Stimulated activated naive CD8-positive, alpha-beta T cell treated with anti-CD3 and anti-CD28 coated beads, Interleukin-15, amount 100 ng/mL, for 72 hours (primary cell): ENCODE measurements at regions not wholly inside any gene's neighbourhood (a gene's known extent, or its start where the extent isn't known, plus 50 kb on each side); places are given as distances from the start of the nearest gene placed in this dataset.
"Not testable (repeated sequence)": the region's sequence is repeated elsewhere in the genome, so short reads cannot be mapped to it uniquely, and the experiment has no call there.

ENCODE experiments used
- ATAC-seq: fragments of 150-1000 bp; cut with Tn5 transposase; 2 replicates; pipeline ENCODE4 v1.10.0; 2021; ENCODE audit warnings: mild to moderate bottlenecking, moderate library complexity
- DNase-seq, 2 donors: peaks; one replicate each; pipeline ENCODE4 v3.0.0; 2021 to 2022
- H3K27ac Mint-ChIP-seq, 2 donors: one replicate each; pipeline ENCODE4 v1.8.0; 2022; ENCODE audit warnings: mild to moderate bottlenecking in 2 of 2, mixed read lengths in 2 of 2, moderate library complexity in 2 of 2
- H3K27me3 Mint-ChIP-seq: one replicate; pipeline ENCODE4 v1.8.0; 2022; ENCODE audit warnings: mixed read lengths
- H3K4me1 Mint-ChIP-seq: one replicate; pipeline ENCODE4 v1.8.0; 2022; ENCODE audit warnings: mild to moderate bottlenecking, mixed read lengths
- H3K4me3 Mint-ChIP-seq, 2 donors: one replicate each; pipeline ENCODE4 v1.8.0; 2022; ENCODE audit warnings: mild to moderate bottlenecking in 2 of 2, mixed read lengths in 2 of 2, moderate library complexity in 1 of 2
- H3K9me3 Mint-ChIP-seq, 2 donors: one replicate each; pipeline ENCODE4 v1.8.0; 2022; ENCODE audit warnings: mixed read lengths in 2 of 2

DNA sequence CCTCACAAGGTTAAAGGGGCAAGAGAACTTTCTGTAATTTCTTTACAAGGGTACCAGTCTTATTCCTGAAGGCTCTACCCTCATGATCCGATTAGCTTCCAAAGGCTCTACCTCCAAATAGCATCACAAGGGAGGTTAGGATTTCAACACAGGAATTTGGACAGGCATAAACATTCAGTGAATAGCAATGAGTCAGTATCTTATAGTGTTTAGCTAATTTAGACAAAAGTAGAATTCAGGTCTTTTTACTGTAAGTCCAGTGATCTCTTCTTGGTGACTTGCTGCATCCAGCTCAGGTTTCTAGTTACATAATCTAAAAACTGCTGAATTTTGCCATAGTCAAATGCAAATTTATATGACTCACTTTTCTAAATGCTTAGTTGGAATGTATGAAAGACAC is 1995.6 kb upstream of the RAG2 start:
- H3K4me1 Mint-ChIP-seq: no peaks in the 10 kb centered on the region
- no peak for DNase-seq

DNA sequence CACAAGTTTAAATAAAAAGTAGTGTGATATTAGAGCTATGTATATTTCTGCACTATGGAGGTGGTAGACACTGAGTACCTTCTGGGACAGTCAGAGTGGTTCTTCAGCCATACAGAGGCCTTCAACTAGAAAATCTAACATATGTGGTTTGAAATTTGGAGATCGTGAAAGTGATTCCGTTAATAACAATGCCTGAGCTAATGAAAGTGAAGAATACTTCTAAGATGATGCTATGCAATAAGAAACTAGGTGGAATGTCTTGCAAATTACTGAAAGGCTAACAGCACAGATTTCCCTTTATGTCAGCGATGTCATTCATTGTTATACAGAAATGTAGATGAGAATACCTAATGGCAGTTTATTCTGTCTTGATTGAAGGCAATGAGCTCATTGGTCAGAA is 1984.7 kb upstream of the RAG2 start:
- H3K9me3 Mint-ChIP-seq: peaks cover 5 to 16% of the 10 kb centered on the region in 2 donors
- H3K4me3 Mint-ChIP-seq: no peak overlapping the region
- H3K4me1 Mint-ChIP-seq: no peaks in the 10 kb centered on the region
- no peak overlapping the region for H3K27ac Mint-ChIP-seq
- H3K27me3 Mint-ChIP-seq: no peaks in the 10 kb centered on the region
- DNase-seq (no peak), ATAC-seq (no peak)

More for the DNA sequence above, 1995.6 kb upstream of the RAG2 start:
- H3K4me3 Mint-ChIP-seq: no peak overlapping the region
- H3K27me3 Mint-ChIP-seq: no peaks in the 10 kb centered on the region
- H3K27ac Mint-ChIP-seq: no peak overlapping the region
- no peak for ATAC-seq
- H3K9me3 Mint-ChIP-seq: no peaks in the 10 kb centered on the region

GRCh38 chr11:38582151-38582550 is 1984.1 kb upstream of the RAG2 start:
- no peak for ATAC-seq
- no peak overlapping the region for H3K4me3 Mint-ChIP-seq
- DNase-seq: no peak
- H3K4me1 Mint-ChIP-seq: no peaks in the 10 kb centered on the region
- no peaks in the 10 kb centered on the region for H3K27me3 Mint-ChIP-seq
- no peak overlapping the region for H3K27ac Mint-ChIP-seq
- H3K9me3 Mint-ChIP-seq: peaks cover 5 to 22% of the 10 kb centered on the region in 2 donors

DNA sequence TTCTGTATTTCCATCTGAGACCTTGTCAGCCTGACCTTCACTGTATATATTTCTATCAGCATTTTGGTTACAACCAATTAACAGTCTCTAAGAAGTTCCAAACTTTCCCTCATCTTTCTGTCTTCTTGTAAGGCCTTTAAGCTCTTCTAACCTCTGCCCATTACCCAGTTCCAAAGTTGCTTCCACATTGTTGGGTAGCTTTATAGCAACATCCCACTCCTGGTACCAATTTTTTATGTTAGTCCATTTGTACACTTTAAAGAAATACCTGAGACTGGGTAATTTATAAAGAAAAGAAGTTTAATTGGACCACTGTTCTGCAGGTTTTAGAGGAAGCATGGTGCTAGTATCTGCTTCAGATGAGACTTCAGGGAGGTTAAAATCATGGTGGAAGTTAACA is 1979.7 kb upstream of the RAG2 start:
- Mint-ChIP-seq H3K4me1 (no peaks in the 10 kb centered on the region), H3K4me3 (no peak overlapping the region), H3K9me3 (peaks cover 0 to 21% of the 10 kb centered on the region in 2 donors), H3K27me3 (no peaks in the 10 kb centered on the region), H3K27ac (no peak overlapping the region)
- no peak for DNase-seq
- no peak for ATAC-seq

DNA sequence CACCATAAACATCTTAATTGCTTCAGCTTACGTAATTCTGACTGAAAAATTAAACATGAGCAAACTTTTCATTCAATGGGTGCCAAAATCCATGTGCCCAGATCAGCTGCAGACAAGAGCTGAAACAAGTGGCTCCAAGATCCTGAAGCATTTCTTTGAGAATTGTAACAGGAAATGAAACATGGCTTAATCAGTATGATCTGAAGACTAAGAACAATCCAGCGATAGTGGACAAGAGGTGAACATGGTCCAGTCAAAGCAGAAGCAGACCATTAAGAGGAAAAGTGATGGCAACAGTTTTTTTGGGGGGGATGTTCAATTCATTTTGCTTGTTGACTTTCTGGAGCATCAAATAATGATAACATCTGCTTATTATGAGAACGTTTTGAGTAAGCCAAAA is 1964.5 kb upstream of the RAG2 start:
- Mint-ChIP-seq H3K9me3 (no peaks in the 10 kb centered on the region), H3K27ac (no peak overlapping the region), H3K4me1 (no peaks in the 10 kb centered on the region), H3K4me3 (no peak overlapping the region), H3K27me3 (no peaks in the 10 kb centered on the region)
- no peak for DNase-seq
- no peak for ATAC-seq

GRCh38 chr11:38553148-38553547 is 1955.1 kb upstream of the RAG2 start:
- DNase-seq: no peak
- Mint-ChIP-seq H3K27me3 (no peaks in the 10 kb centered on the region), H3K4me1 (no peaks in the 10 kb centered on the region), H3K4me3 (no peak overlapping the region), H3K27ac (no peak overlapping the region), H3K9me3 (peaks cover 0 to 4% of the 10 kb centered on the region in 2 donors)
- no peak for ATAC-seq

GRCh38 chr11:38547462-38547861 is 1949.4 kb upstream of the RAG2 start:
- Mint-ChIP-seq H3K27ac (no peak overlapping the region), H3K27me3 (no peaks in the 10 kb centered on the region), H3K4me1 (no peaks in the 10 kb centered on the region), H3K4me3 (no peak overlapping the region), H3K9me3 (peaks cover 0 to 9% of the 10 kb centered on the region in 2 donors)
- no peak for ATAC-seq
- DNase-seq: no peak

DNA sequence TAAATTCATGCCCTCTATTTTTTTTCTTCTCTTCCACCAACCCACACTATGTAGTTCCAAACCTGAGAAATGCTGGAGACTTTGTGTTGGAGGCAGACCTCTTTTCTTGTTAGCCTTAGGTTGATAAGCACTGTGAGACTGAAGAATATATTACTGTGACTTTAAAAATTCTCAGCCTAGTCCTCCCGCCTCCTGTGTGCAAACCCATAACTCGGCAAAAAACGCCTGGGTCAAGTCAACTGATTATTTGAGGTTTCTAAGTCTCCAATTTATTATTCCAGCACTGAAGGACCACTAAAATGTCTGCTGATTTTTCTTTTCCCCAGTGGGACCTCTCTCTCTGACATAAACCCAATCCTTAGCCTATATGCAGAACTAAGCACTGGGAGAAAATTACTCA is 1946.0 kb upstream of the RAG2 start:
- Mint-ChIP-seq H3K4me3 (no peak overlapping the region), H3K4me1 (no peaks in the 10 kb centered on the region), H3K27ac (no peak overlapping the region), H3K27me3 (no peaks in the 10 kb centered on the region), H3K9me3 (peaks cover 0 to 5% of the 10 kb centered on the region in 2 donors)
- ATAC-seq (no peak), DNase-seq (no peak)

- ATAC-seq (no peak), DNase-seq (no peak)
- H3K27me3 Mint-ChIP-seq: no peaks in the 10 kb centered on the region
- no peak overlapping the region for H3K27ac Mint-ChIP-seq
- H3K4me1 Mint-ChIP-seq: no peaks in the 10 kb centered on the region
- H3K4me3 Mint-ChIP-seq: no peak overlapping the region
- H3K9me3 Mint-ChIP-seq: peaks cover 0 to 5% of the 10 kb centered on the region in 2 donors
Observed at GRCh38 chr11:38543311-38543710, 1945.3 kb upstream of the RAG2 start.

DNA sequence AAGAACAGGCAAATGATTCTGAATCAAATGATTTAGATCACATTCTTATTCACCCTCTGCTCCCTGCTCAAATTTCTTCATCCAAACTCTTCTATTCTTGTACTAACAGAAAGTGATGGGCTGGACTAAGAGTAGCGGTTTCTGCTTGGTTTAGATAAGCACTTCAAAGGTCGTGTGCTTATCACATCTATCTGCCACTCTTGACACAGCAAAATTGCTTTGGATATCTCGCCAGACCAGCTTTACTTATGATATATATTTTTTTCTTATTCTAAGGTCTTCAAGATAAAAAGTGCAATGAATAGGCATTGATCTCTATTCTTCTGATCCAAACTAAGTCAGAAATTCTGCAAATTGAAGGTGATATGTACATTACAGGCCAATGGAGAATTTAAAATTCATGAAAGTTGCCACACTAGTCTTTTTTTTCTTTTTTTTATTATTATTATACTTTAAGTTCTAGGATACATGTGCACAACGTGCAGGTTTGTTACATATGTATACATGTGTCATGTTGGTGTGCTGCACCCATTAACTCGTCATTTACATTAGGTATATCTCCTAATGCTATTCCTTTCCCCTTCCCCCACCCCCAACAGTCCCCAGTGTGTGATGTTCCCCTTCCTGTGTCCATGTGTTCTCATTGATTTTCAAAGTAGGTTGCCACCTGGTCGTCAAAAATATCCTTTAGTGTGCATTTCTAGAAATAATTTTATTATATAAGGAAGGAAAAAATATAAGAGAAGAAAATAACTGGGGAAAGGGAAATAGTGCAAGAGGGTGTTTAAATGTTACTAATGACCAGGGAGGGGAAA is 1941.0 kb upstream of the RAG2 start:
- Mint-ChIP-seq H3K4me1 (no peaks in the 10 kb centered on the region), H3K27ac (no peak overlapping the region), H3K4me3 (no peak overlapping the region), H3K9me3 (peaks cover 4 to 10% of the 10 kb centered on the region in 2 donors), H3K27me3 (no peaks in the 10 kb centered on the region)
- no peak for ATAC-seq
- DNase-seq: no peak

DNA sequence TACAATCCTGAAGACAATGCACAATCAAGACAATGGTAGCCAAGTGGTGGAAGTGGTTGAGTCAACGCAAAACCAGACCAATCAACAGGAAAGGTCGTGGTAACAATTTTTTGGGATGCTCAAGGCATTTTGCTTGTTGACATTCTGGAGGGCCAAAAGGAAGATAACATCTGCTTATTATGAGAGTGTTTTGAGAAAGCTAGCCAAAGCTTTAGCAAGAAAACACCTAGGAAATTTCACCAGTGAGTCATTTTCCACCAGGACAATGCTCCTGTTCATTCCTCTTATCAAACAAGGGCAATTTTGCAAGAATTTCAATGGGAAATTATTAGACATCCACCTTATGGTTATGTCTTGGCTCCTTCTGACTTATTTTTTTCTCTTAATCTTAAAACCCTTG is 1932.2 kb upstream of the RAG2 start:
- no peaks in the 10 kb centered on the region for H3K27me3 Mint-ChIP-seq
- H3K9me3 Mint-ChIP-seq: peaks cover 15 to 31% of the 10 kb centered on the region in 2 donors
- no peak for DNase-seq
- no peaks in the 10 kb centered on the region for H3K4me1 Mint-ChIP-seq
- ATAC-seq: no peak
- H3K4me3 Mint-ChIP-seq: no peak overlapping the region
- H3K27ac Mint-ChIP-seq: no peak overlapping the region

DNA sequence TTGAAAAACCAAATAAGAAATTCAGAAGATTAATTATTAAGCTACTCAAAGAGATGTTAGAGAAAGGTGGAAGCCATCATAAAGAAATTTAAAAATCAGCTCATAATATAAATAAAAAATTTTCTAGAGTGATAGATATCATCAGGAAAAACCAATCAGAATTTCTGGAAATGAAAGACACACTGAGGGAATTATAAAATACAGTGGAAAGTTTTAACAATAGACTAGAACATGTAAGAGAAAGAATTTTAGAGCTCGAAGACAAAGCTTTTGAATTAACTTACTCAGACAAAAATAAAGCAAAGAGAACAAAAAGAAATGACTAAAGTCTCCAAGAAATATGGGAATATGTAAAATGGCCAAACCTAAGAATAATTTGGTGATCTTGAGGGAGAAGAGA is 1926.9 kb upstream of the RAG2 start:
- Mint-ChIP-seq H3K27ac (no peak overlapping the region), H3K4me3 (no peak overlapping the region), H3K9me3 (peaks cover 18 to 27% of the 10 kb centered on the region in 2 donors), H3K4me1 (no peaks in the 10 kb centered on the region), H3K27me3 (no peaks in the 10 kb centered on the region)
- ATAC-seq (no peak), DNase-seq (no peak)

- no peaks in the 10 kb centered on the region for H3K4me1 Mint-ChIP-seq
- H3K27ac Mint-ChIP-seq: no peak overlapping the region
- no peaks in the 10 kb centered on the region for H3K27me3 Mint-ChIP-seq
- ATAC-seq (no peak), DNase-seq (no peak)
- H3K4me3 Mint-ChIP-seq: no peak overlapping the region
- peaks cover 5 to 8% of the 10 kb centered on the region in 2 donors for H3K9me3 Mint-ChIP-seq
Observed at GRCh38 chr11:38517991-38518390, 1920.0 kb upstream of the RAG2 start.

GRCh38 chr11:38512830-38513229 is 1914.8 kb upstream of the RAG2 start:
- not testable (repeated sequence) for H3K27ac Mint-ChIP-seq, ATAC-seq, H3K9me3 Mint-ChIP-seq

GRCh38 chr11:38510041-38510440 is 1912.0 kb upstream of the RAG2 start:
- H3K27ac Mint-ChIP-seq: no peak overlapping the region
- ATAC-seq (no peak), DNase-seq (no peak)
- H3K27me3 Mint-ChIP-seq: no peaks in the 10 kb centered on the region
- H3K9me3 Mint-ChIP-seq: peaks cover 8 to 10% of the 10 kb centered on the region in 2 donors
- no peak overlapping the region for H3K4me3 Mint-ChIP-seq
- no peaks in the 10 kb centered on the region for H3K4me1 Mint-ChIP-seq

More at GRCh38 chr11:38512830-38513229, 1914.8 kb upstream of the RAG2 start:
- not testable (repeated sequence) for DNase-seq, H3K4me3 Mint-ChIP-seq, H3K27me3 Mint-ChIP-seq, H3K4me1 Mint-ChIP-seq

DNA sequence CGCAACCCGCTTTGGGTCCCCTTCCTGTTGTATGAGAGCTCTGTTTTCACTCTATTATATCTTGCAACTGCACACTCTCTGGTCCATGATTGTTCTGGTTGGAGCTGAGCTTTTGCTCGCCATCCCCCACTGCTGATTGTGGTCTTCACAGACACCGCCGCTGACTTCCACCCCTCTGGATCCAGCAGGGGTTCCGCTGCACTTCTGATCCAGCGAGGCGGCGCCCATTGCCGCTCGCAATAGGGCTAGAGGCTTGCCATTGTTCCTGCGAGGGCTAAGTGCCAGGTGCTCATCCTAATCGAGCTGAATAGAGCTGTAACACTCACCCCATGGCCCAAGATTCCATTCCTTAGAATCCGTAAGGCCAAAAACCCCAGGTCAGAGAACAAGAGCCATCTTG is 1905.8 kb upstream of the RAG2 start:
- no peaks in the 10 kb centered on the region for H3K27me3 Mint-ChIP-seq
- no peak for DNase-seq

DNA sequence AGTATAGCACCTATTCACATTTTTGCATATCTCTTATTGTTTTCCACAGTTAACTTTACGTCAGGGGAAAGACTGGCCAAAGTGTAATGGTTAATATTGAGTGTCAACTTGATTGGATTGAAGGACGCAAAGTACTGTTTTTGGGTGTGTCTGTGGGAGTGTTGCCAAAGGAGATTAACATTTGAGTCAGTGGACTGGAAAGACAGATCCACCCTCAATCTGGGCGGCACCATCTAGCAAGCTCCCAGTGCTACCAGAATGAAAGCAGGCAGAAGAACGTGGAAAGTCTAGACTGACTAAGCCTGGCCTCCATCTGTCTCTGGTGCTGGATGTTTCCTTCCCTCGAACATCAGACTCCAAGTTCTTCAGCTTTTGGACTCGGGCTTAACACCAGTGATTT is 1900.7 kb upstream of the RAG2 start:
- no peaks in the 10 kb centered on the region for H3K4me1 Mint-ChIP-seq
- H3K9me3 Mint-ChIP-seq: peaks cover 6 to 16% of the 10 kb centered on the region in 2 donors
- no peaks in the 10 kb centered on the region for H3K27me3 Mint-ChIP-seq
- ATAC-seq (no peak), DNase-seq (no peak)
- H3K4me3 Mint-ChIP-seq: no peak overlapping the region
- no peak overlapping the region for H3K27ac Mint-ChIP-seq

More for the DNA sequence above, 1905.8 kb upstream of the RAG2 start:
- Mint-ChIP-seq H3K4me1 (no peaks in the 10 kb centered on the region), H3K4me3 (no peak overlapping the region), H3K9me3 (peaks cover 9 to 11% of the 10 kb centered on the region in 2 donors), H3K27ac (no peak overlapping the region)
- ATAC-seq: no peak
